CD4-positive, alpha-beta memory T cell (primary cell): ENCODE measurements at regions not wholly inside any gene's neighbourhood (a gene's known extent, or its start where the extent isn't known, plus 50 kb on each side); places are given as distances from the start of the nearest gene placed in this dataset.

Source experiments
- CTCF ChIA-PET: fragments of 350-600 bp; sonication (Branson Sonifier 250); formaldehyde crosslinking; loops from one replicate; lab custom pipeline; 2021; ENCODE audit warnings: inconsistent platforms; ENCODE audit not compliant: partially characterized antibody; lab: Charles Lee
- POLR2A ChIA-PET: fragments of 350-600 bp; sonication (Branson Sonifier 250); formaldehyde crosslinking; loops from one replicate; lab custom pipeline; 2021; ENCODE audit not compliant: partially characterized antibody; lab: Charles Lee
- DNase-seq, 5 donors: peaks; one replicate each; pipeline versions ENCODE4 v3.0.0 to v3.0.0-alpha.2; 2020 to 2022; ENCODE audit warnings: mixed read lengths in 1 of 5
- H3K27ac ChIP-seq: one replicate; pipeline ENCODE4 v1.7.0; 2013; ENCODE audit warnings: low read depth, low read length
- H3K27me3 ChIP-seq: 2 replicates; pipeline ENCODE4 v1.7.0; 2013; ENCODE audit warnings: mild to moderate bottlenecking, low read length, moderate library complexity; ENCODE audit not compliant: insufficient read depth
- H3K36me3 ChIP-seq: 2 replicates; pipeline ENCODE4 v1.7.0; 2013; ENCODE audit warnings: mild to moderate bottlenecking, low read length, moderate library complexity; ENCODE audit not compliant: insufficient read depth
- H3K4me1 ChIP-seq: 2 replicates; pipeline ENCODE4 v1.7.0; 2013; ENCODE audit warnings: mild to moderate bottlenecking, low read length, moderate library complexity; ENCODE audit not compliant: insufficient read depth
- H3K4me3 ChIP-seq, 2 donors: one replicate each; pipeline ENCODE4 v1.7.0; 2013; ENCODE audit warnings: low read length in 2 of 2, mild to moderate bottlenecking in 1 of 2
- H3K9me3 ChIP-seq, 2 donors: one replicate each; pipeline ENCODE4 v1.7.0; 2013; ENCODE audit warnings: low read length in 2 of 2, control low read depth in 1 of 2; ENCODE audit not compliant: control insufficient read depth in 1 of 2
- H3K27ac Mint-ChIP-seq, 7 donors: one replicate each; pipeline ENCODE4 v1.8.0; 2020 to 2021; ENCODE audit warnings: mixed read lengths in 7 of 7, mild to moderate bottlenecking in 6 of 7, inconsistent platforms in 3 of 7, moderate library complexity in 3 of 7
- H3K27me3 Mint-ChIP-seq, 2 donors: one replicate each; pipeline ENCODE4 v1.8.0; 2020 to 2021; ENCODE audit warnings: mixed read lengths in 2 of 2
- H3K36me3 Mint-ChIP-seq, 2 donors: one replicate each; pipeline ENCODE4 v1.8.0; 2020 to 2021; ENCODE audit warnings: mixed read lengths in 2 of 2, inconsistent platforms in 1 of 2, mild to moderate bottlenecking in 1 of 2
- H3K4me1 Mint-ChIP-seq, 4 donors: one replicate each; pipeline ENCODE4 v1.8.0; 2020 to 2021; ENCODE audit warnings: mixed read lengths in 4 of 4, mild to moderate bottlenecking in 1 of 4
- H3K4me3 Mint-ChIP-seq, 8 donors: one replicate each; pipeline ENCODE4 v1.8.0; 2020 to 2021; ENCODE audit warnings: mixed read lengths in 8 of 8, mild to moderate bottlenecking in 7 of 8, moderate library complexity in 6 of 8, inconsistent platforms in 3 of 8
- H3K9me3 Mint-ChIP-seq, 8 donors: one replicate each; pipeline ENCODE4 v1.8.0; 2020 to 2021; ENCODE audit warnings: mixed read lengths in 8 of 8, mild to moderate bottlenecking in 5 of 8, inconsistent platforms in 3 of 8, moderate library complexity in 1 of 8
- intact Hi-C: fragments of 100-400 bp; cut with micrococcal nuclease; formaldehyde crosslinking; loops from one replicate; pipeline ENCODE4 v1.15.1; 2023

DNA sequence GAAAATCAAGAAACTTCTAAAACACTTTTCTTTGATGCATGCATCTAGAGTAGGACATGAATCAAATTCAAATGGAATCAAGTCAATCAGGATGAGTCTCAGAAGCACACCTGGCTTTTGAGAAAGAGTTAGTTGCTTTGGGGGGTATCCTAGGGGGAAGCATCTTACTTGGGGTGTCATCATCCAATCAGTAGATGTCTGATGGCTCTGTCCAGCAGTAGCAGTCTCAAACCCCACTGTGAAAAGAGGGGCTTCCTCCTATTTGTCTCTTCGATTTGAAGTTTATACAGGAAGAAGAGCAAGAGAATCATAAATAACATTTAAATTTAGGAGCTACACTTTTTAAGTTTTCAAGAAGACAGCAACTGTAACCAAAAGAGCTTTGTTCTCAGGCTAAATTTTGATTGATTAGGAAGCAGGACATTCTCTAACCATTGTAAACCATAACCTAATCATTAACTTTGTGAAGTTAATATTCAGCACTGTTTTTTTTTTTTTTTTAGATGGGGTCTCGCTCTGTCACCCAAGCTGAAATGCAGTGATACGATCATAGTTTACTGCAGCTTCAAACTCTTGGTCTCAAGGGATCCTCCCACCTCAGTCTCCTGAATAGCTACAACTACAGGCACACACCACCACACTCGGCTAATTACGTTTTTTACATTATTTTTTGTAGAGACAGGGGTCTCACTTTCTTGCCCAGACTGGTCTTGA lies 614.7 kb downstream of the CSNK1G3 start:
- no peaks in the 10 kb centered on the region for H3K36me3 ChIP-seq
- no peaks in the 10 kb centered on the region for H3K4me1 Mint-ChIP-seq
- POLR2A ChIA-PET, result no interaction called here
- H3K27me3 ChIP-seq, result no peaks in the 10 kb centered on the region
- no peak overlapping the region for H3K4me3 ChIP-seq
- peaks cover 0 to 8% (median 3%) of the 10 kb centered on the region in 8 donors for H3K9me3 Mint-ChIP-seq
- H3K4me1 ChIP-seq, result no peaks in the 10 kb centered on the region
- H3K36me3 Mint-ChIP-seq, result no peaks in the 10 kb centered on the region
- H3K4me3 Mint-ChIP-seq, result no peak overlapping the region
- H3K27ac ChIP-seq, result no peak overlapping the region
- H3K27ac Mint-ChIP-seq, result no peak overlapping the region
- no peaks in the 10 kb centered on the region for H3K9me3 ChIP-seq
- H3K27me3 Mint-ChIP-seq, result no peaks in the 10 kb centered on the region
- DNase-seq, result no peak
- CTCF ChIA-PET, result no interaction called here
- intact Hi-C loops, result no loop called here

DNA sequence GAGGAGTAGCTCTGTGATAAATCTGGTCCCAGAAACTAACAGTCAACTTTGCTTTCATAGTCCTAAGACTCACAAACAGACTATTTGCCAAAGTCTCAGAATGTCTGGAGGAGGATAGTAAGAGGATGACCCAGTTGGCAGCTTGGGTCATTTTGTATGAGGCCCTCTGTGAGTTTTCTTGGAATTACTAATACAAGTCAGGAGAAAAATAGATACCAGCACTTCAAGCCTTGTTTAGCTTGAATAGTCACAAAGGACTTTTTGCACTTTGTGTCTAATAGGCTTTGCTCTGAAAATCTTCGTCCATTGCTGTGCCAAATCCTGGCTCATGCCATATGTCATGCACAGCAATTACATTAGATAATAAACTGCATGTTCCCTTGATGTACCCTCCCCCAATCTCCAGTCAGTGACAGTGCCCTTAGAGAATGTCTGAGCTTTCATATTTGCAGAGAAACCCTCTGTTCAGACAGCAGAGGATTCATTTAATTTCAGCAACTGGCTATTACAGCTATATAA lies 612.8 kb downstream of the CSNK1G3 start:
- ChIA-PET POLR2A (no interaction called here), CTCF (no interaction called here)
- intact Hi-C loops, result no loop called here
- Mint-ChIP-seq H3K9me3 (peaks cover 0 to 12% (median 4%) of the 10 kb centered on the region in 8 donors), H3K27ac (no peak overlapping the region), H3K36me3 (no peaks in the 10 kb centered on the region), H3K4me3 (no peak overlapping the region), H3K27me3 (no peaks in the 10 kb centered on the region), H3K4me1 (no peaks in the 10 kb centered on the region)
- Histone ChIP-seq H3K27ac (no peak overlapping the region), H3K27me3 (no peaks in the 10 kb centered on the region), H3K4me3 (no peak overlapping the region), H3K36me3 (no peaks in the 10 kb centered on the region), H3K9me3 (no peaks in the 10 kb centered on the region), H3K4me1 (no peaks in the 10 kb centered on the region)
- no peak for DNase-seq

DNA sequence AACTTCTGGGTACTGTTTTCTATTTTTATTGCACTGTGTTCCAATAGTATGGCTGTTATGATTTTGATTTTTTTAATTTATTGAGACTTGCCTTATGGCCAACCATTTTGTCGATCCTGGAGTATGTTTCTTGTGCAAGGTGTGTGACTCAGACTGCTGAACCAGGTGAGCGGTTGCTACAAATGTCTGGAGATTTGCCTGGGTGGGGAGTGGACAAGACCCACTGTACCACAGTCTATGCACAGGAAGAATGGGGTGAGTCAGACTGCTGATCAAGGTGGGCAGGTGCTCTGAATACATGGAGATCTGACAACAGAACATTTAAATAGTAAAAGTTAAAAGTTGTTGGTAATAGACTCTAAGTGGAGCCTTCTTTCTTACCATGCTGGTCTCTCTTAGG lies 609.2 kb downstream of the CSNK1G3 start:
- peaks cover 0 to 16% (median 4%) of the 10 kb centered on the region in 8 donors for H3K9me3 Mint-ChIP-seq
- ChIA-PET POLR2A (no interaction called here), CTCF (no interaction called here)
- H3K4me1 ChIP-seq, result no peaks in the 10 kb centered on the region
- no peak overlapping the region for H3K27ac ChIP-seq
- H3K36me3 ChIP-seq, result no peaks in the 10 kb centered on the region
- no peak overlapping the region for H3K27ac Mint-ChIP-seq
- intact Hi-C loops, result no loop called here
- no peak for DNase-seq
- no peaks in the 10 kb centered on the region for H3K27me3 Mint-ChIP-seq
- H3K27me3 ChIP-seq, result no peaks in the 10 kb centered on the region
- no peaks in the 10 kb centered on the region for H3K36me3 Mint-ChIP-seq
- no peak overlapping the region for H3K4me3 ChIP-seq
- H3K4me1 Mint-ChIP-seq, result no peaks in the 10 kb centered on the region
- no peaks in the 10 kb centered on the region for H3K9me3 ChIP-seq
- no peak overlapping the region for H3K4me3 Mint-ChIP-seq

DNA sequence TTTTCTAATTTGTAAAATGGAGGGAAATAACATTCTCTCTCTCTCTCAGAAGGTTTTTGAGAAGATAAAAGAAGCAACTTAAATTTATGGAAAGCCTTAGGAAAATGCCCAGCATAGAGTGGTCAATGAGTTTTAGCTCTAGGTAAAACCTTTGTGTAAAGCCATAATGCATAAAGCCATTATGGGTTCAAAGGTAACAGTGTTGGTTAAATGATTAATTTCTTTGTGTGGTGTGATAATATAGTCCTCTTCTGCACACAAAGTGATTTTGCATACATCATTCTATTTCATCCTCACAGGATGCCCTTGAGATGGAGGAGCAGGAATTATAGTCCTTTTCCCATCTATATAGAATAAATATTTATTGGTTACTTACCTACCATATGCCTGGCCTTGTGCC lies 602.9 kb downstream of the CSNK1G3 start:
- POLR2A ChIA-PET, result no interaction called here
- Histone ChIP-seq H3K4me1 (no peaks in the 10 kb centered on the region), H3K4me3 (no peak overlapping the region), H3K9me3 (no peaks in the 10 kb centered on the region), H3K27me3 (no peaks in the 10 kb centered on the region), H3K27ac (no peak overlapping the region), H3K36me3 (no peaks in the 10 kb centered on the region)
- no peaks in the 10 kb centered on the region for H3K4me1 Mint-ChIP-seq
- no peaks in the 10 kb centered on the region for H3K27me3 Mint-ChIP-seq
- CTCF ChIA-PET, result no interaction called here
- no peak overlapping the region for H3K4me3 Mint-ChIP-seq
- intact Hi-C loops, result no loop called here
- H3K36me3 Mint-ChIP-seq, result no peaks in the 10 kb centered on the region
- H3K9me3 Mint-ChIP-seq, result peaks cover 0 to 4% (median 0%) of the 10 kb centered on the region in 8 donors
- no peak overlapping the region for H3K27ac Mint-ChIP-seq
- DNase-seq, result no peak

DNA sequence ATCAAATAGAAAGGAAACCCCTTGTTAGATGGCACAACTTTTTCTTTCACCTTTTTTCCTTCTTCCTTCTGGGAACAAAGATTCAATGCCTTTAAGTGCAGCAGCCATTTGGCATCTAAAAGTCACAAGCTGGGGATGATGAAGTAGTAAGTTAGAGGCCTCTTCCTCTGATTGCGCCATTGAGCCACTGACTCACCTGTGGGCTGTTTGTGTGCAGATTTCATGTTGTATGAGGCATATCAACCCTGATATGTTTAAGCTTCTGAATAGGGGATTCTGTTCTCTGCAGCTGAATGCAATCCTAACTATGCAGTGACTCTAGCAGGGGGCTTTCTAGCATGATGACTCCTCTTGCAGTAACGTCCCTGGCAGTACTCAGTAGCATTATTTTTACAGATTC lies 599.9 kb downstream of the CSNK1G3 start:
- no peaks in the 10 kb centered on the region for H3K27me3 ChIP-seq
- intact Hi-C loops, result no loop called here
- H3K36me3 Mint-ChIP-seq, result no peaks in the 10 kb centered on the region
- H3K27ac ChIP-seq, result no peak overlapping the region
- H3K4me3 ChIP-seq, result no peak overlapping the region
- no peaks in the 10 kb centered on the region for H3K4me1 Mint-ChIP-seq
- CTCF ChIA-PET, result no interaction called here
- H3K27me3 Mint-ChIP-seq, result no peaks in the 10 kb centered on the region
- peaks cover 0 to 3% (median 0%) of the 10 kb centered on the region in 8 donors for H3K9me3 Mint-ChIP-seq
- no peaks in the 10 kb centered on the region for H3K9me3 ChIP-seq
- DNase-seq, result no peak
- POLR2A ChIA-PET, result no interaction called here
- no peak overlapping the region for H3K27ac Mint-ChIP-seq
- no peaks in the 10 kb centered on the region for H3K4me1 ChIP-seq
- H3K36me3 ChIP-seq, result no peaks in the 10 kb centered on the region
- H3K4me3 Mint-ChIP-seq, result no peak overlapping the region

DNA sequence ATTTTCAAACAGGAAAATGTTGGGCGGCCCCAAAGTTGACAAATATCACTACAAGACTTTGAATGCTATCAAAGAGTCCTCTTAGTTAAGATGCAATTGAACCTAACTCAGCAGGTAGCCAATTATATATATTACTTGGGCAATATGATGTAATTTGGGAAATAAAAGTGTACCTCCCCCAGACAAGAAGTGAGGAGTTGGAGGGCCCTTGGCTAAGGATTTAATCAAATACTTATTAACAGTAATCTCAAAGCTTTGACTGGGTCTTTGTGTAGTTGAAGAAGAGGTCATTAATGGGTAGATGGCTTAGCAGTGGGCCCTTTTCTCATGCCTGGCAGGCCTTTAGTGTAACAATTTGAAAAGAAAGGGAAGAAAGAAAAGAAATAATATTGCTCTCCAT lies 599.0 kb downstream of the CSNK1G3 start:
- Histone ChIP-seq H3K9me3 (no peaks in the 10 kb centered on the region), H3K27me3 (no peaks in the 10 kb centered on the region), H3K27ac (no peak overlapping the region), H3K4me3 (no peak overlapping the region), H3K36me3 (no peaks in the 10 kb centered on the region), H3K4me1 (no peaks in the 10 kb centered on the region)
- intact Hi-C loops, result no loop called here
- no peak for DNase-seq
- Mint-ChIP-seq H3K27ac (no peak overlapping the region), H3K9me3 (peaks cover 0 to 3% (median 0%) of the 10 kb centered on the region in 8 donors), H3K4me1 (no peaks in the 10 kb centered on the region), H3K27me3 (no peaks in the 10 kb centered on the region), H3K36me3 (no peaks in the 10 kb centered on the region), H3K4me3 (no peak overlapping the region)
- ChIA-PET CTCF (no interaction called here), POLR2A (no interaction called here)

DNA sequence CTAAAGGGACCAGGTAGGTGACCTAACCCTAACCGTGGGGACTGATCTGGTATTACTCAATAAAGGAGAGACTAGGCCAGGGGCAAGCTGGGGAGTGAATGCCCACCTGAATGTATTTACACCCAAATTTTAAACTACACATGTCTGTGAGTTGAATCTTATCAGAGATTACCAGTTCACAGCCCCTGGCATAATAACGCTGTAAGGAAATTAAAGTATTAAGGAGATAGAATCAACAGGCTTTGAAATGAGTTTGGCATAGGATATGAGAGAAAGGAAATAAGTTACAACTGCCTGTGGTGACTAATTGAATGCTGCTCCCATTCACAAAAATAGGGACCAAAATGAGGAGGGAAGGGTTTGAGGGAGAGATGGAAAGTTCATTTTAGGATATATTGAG lies 593.3 kb downstream of the CSNK1G3 start:
- peaks cover 0 to 9% (median 4%) of the 10 kb centered on the region in 8 donors for H3K9me3 Mint-ChIP-seq
- H3K27me3 ChIP-seq, result no peaks in the 10 kb centered on the region
- intact Hi-C loops, result no loop called here
- no peaks in the 10 kb centered on the region for H3K4me1 ChIP-seq
- H3K27ac ChIP-seq, result no peak overlapping the region
- H3K4me3 Mint-ChIP-seq, result no peak overlapping the region
- DNase-seq, result no peak
- H3K4me1 Mint-ChIP-seq, result no peaks in the 10 kb centered on the region
- no peaks in the 10 kb centered on the region for H3K9me3 ChIP-seq
- ChIA-PET CTCF (no interaction called here), POLR2A (no interaction called here)
- H3K36me3 ChIP-seq, result no peaks in the 10 kb centered on the region
- no peak overlapping the region for H3K27ac Mint-ChIP-seq
- H3K4me3 ChIP-seq, result no peak overlapping the region
- no peaks in the 10 kb centered on the region for H3K27me3 Mint-ChIP-seq
- no peaks in the 10 kb centered on the region for H3K36me3 Mint-ChIP-seq
